Loucy (cell line): ENCODE measurements at regions not wholly inside any gene's neighbourhood (a gene's known extent, or its start where the extent isn't known, plus 50 kb on each side); places are given as distances from the start of the nearest gene placed in this dataset.

ENCODE experiments used
- H2AFZ ChIP-seq: fragments of 200-600 bp; sonication (generic); 2 replicates; pipeline ENCODE4 v1.6.0; 2016; ENCODE audit warnings: antibody characterized with exemption, mild to moderate bottlenecking, low read length, moderate library complexity
- H3F3A ChIP-seq: fragments of 200-600 bp; 2 replicates; pipeline ENCODE4 v1.6.0; 2016; ENCODE audit warnings: antibody characterized with exemption, low read depth, mild to moderate bottlenecking
- H3K27me3 ChIP-seq: fragments of 200-600 bp; sonication (generic); 2 replicates; pipeline ENCODE4 v1.6.1; 2014; ENCODE audit warnings: low read length, mild to moderate bottlenecking; ENCODE audit not compliant: insufficient read depth, poor library complexity, severe bottlenecking
- H3K36me3 ChIP-seq: fragments of 200-600 bp; sonication (generic); 2 replicates; pipeline ENCODE4 v1.6.1; 2016; ENCODE audit warnings: low read length; ENCODE audit not compliant: insufficient read depth
- H3K4me1 ChIP-seq: fragments of 200-600 bp; sonication (generic); 2 replicates; pipeline ENCODE4 v1.5.1; 2014; ENCODE audit warnings: low read length, mild to moderate bottlenecking; ENCODE audit not compliant: insufficient read depth, poor library complexity, severe bottlenecking
- H3K4me2 ChIP-seq: fragments of 200-600 bp; sonication (generic); 2 replicates; pipeline ENCODE4 v1.6.0; 2014; ENCODE audit warnings: antibody characterized with exemption, low read length, low read depth, mild to moderate bottlenecking; ENCODE audit not compliant: poor library complexity, severe bottlenecking
- H3K4me3 ChIP-seq: fragments of 200-600 bp; sonication (generic); 2 replicates; pipeline ENCODE4 v1.5.1; 2014; ENCODE audit warnings: low read length, mild to moderate bottlenecking, mixed read lengths; ENCODE audit not compliant: poor library complexity, severe bottlenecking
- H3K79me2 ChIP-seq: fragments of 200-600 bp; sonication (generic); 2 replicates; pipeline ENCODE4 v1.6.1; 2014; ENCODE audit warnings: low read length; ENCODE audit not compliant: insufficient read depth
- H3K9ac ChIP-seq: fragments of 200-600 bp; sonication (generic); 2 replicates; pipeline ENCODE4 v1.6.0; 2014; ENCODE audit warnings: mild to moderate bottlenecking, low read depth, low read length, moderate library complexity; ENCODE audit not compliant: poor library complexity, severe bottlenecking
- H3K9me2 ChIP-seq: fragments of 200-600 bp; sonication (generic); replicated peaks from 2 replicates; pipeline ENCODE4 v1.6.1; 2016; ENCODE audit warnings: low read depth, low read length, mixed read lengths
- H3K9me3 ChIP-seq: fragments of 200-600 bp; sonication (generic); 2 replicates; pipeline ENCODE4 v1.6.1; 2014; ENCODE audit warnings: mild to moderate bottlenecking, antibody characterized with exemption, low read length, low read depth; ENCODE audit not compliant: insufficient read depth
- H4K20me1 ChIP-seq: fragments of 200-600 bp; sonication (generic); 2 replicates; pipeline ENCODE4 v1.6.0; 2014; ENCODE audit warnings: antibody characterized with exemption, low read length, mild to moderate bottlenecking; ENCODE audit not compliant: insufficient read depth, poor library complexity, severe bottlenecking
- CTCF ChIP-seq: fragments of 200-600 bp; sonication (generic); conservative IDR thresholded peaks from 2 replicates; pipeline ENCODE4 v1.5.1; 2014; ENCODE audit warnings: mild to moderate bottlenecking, antibody characterized with exemption, low read length
- EZH2phosphoT487 ChIP-seq: fragments of 200-600 bp; IDR thresholded peaks from 2 replicates; pipeline ENCODE4 v1.6.1; 2018; ENCODE audit warnings: antibody characterized with exemption, mild to moderate bottlenecking, moderate library complexity, borderline replicate concordance

- Histone ChIP-seq H3K79me2 (no peaks in the 10 kb centered on the region), H3K9me2 (no peaks in the 10 kb centered on the region), H3K27me3 (no peaks in the 10 kb centered on the region), H3K9me3 (no peaks in the 10 kb centered on the region), H3K36me3 (no peaks in the 10 kb centered on the region), H3K9ac (no peak overlapping the region), H3K4me3 (no peak overlapping the region), H3F3A (no peaks in the 10 kb centered on the region), H3K4me2 (no peak overlapping the region), H2AFZ (no peak overlapping the region), H3K4me1 (no peaks in the 10 kb centered on the region), H4K20me1 (no peaks in the 10 kb centered on the region)
- TF ChIP-seq CTCF (no peak), EZH2phosphoT487 (no peak)
These were observed 49.6 kb upstream of the PTPRK start for GRCh38 chr6:128569732-128570679.
